NCI-H2029 treated with DMSO at 0.1 percent for 48 hours (cell line): ENCODE measurements at regions not wholly inside any gene's neighbourhood (a gene's known extent, or its start where the extent isn't known, plus 50 kb on each side); places are given as distances from the start of the nearest gene placed in this dataset.
"Not testable (repeated sequence)": the region's sequence is repeated elsewhere in the genome, so short reads cannot be mapped to it uniquely, and the experiment has no call there.

Experiments
- DNase-seq: peaks from one replicate; lab custom pipeline; 2025; lab: John Stamatoyannopoulos, UW

DNA sequence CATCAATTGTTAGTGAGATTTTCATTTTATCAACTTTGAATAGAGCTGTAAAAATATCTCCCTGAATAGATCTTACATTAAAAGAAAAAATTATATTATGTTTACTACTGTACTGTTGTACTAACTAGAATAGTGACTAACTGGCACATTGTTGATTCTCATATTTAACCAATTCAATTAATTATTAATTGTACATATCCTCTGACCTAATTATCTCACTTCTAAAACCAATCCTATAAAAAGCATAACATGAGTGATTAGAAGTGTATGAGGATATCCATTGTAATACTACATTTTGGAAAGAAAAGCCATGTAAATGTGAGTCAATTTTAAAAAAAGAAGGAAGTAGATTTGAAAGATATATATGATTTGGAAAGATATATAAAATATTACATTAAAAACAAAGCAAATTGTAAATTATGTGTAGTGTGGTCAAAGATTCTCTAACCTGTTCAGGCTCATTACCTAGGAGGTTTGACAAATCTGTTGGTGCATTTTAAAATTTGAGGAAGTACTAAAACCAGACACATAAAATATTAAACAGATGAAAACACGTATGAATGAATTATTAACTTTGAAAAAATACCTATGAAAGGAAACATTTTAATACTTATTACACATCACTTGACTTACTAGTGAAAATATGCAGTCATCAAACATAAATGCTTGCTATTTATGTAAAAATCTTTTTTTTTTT lies 829.8 kb upstream of the SLC10A2 start:
- DNase-seq, result no peak

DNA sequence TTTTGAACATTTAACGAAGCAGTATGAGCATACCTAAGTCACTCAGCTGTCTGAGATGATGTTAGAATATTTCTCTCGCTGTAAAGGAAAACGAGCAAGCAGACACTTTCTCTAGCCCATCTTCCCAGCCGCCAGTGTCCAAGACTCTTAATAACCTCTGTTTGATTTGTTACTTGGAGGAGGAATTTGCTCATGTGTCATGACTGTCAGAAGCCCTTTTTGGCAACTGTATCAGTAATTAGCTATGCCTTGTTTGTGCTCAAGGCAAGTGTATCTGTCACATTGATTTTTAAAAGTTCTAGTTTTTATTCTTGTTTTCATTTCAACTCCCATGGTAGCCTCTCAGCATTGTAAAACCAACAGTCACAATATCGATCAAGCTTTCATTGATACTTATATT lies 828.4 kb upstream of the SLC10A2 start:
- no peak for DNase-seq

DNA sequence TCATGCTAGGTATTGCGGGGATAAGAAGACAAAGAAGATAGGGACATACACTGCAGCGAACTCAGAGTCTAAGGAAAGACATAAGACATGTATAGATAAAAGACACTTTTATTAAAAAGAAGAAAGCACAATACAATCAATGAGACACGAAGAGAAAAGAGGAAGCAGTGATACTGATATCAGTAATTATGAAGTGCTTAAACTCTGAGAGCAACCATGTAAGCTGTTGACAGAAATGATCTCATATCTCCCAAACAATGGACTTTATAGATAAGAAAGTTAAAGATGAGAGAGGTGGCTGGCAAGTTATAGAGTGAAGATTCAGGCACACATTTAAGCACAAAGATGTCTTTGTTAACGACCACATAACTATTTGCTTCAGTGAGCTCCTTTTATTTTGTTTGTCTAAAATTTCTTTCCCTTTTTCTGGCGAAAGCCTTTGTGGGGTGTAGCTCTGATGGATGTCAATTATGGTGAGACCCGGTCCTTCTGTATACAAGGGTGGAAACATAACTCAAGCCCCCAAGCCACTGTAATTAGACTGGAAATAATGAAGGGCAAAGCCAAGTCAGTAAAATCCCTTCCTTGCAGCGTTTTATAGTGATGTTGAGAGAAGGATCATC lies 818.0 kb upstream of the SLC10A2 start:
- no peak for DNase-seq

DNA sequence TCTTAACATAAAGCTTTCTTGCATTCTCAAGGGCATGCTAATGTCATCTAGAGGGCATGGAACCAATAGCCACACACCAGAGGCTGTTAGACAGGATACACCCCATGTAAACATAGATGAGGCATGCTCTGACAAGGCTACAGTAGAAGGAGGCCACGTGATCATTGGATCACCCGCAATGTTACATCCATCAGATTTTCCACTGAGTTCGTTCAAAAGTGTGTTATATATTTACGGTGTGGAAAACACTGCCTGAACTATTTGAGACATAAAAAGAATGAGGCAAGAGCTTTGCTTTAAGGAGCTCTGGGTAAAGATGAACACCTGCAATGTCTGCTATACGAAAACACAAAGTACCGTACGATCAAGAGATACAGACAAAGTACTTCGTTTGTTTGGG lies 817.5 kb upstream of the SLC10A2 start:
- no peak for DNase-seq

DNA sequence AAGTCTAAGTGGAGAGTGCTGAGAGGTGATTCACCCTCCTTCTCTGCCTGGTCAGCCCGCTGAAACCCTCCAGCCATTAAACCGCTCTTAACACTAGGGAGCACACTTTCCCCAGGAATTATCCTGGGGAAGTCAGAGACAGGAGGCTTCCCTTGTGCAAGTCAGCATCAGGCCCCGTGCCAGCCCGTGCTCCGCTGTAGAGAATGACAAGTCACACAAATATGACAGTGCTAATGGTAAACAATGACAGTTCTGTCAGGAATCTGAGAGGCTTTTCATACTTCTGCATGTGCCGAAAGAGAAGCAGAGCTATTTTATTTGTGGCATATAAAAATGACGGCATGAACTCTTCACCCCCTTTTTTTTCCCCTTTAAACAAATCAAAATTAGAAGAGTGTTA lies 816.9 kb upstream of the SLC10A2 start:
- no peak for DNase-seq

DNA sequence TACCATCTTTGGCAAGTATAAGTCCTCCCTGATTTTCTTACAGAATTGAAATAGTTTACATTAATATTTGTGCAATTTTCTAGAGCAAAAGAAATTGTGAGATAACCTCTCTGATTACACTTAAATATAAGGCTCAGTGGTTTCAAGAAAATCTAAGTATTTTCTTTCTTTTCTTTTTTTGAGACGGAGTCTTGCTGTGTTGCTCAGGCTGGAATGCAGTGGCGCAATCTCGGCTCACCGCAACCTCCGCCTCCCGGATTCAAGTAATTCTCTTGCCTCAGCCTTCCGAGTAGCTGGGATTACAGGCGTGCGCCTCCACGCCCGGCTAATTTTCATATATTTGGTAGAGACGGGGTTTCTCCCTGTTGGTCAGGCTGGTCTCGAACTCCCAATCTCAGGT lies 813.9 kb upstream of the SLC10A2 start:
- not testable (repeated sequence) for DNase-seq

DNA sequence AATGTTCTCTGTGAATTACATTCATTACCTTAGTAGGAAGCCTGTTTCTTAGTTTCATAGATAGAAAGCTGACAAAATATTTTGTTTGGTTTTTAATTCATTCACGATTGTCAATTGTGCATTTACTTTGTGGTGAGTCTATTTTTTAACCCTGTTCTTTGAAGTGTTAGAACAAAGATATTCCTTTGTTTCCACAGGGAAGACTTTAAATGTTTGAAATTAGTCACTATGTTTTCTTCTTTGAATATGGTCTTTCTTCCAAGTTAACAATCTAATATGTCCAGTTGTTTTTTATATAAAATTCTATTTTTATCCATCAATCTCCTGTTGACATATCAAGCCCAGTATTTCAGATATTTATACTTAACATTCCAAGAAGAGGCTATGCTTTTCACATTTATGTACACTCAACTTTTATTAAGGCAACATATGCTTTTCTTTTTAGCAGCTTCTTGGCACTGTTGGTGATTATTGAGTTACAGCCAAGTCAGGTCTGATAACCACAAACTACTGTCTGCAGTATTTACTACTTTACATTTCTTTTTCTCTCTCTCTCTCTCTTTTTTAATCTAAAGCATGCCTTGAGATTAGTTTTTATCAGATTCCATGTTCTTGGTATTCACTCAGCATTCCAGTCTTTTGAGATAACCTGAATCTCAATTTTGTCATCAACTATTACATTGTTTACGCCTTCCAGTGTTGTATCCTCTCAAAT lies 812.8 kb upstream of the SLC10A2 start:
- DNase-seq, result no peak

DNA sequence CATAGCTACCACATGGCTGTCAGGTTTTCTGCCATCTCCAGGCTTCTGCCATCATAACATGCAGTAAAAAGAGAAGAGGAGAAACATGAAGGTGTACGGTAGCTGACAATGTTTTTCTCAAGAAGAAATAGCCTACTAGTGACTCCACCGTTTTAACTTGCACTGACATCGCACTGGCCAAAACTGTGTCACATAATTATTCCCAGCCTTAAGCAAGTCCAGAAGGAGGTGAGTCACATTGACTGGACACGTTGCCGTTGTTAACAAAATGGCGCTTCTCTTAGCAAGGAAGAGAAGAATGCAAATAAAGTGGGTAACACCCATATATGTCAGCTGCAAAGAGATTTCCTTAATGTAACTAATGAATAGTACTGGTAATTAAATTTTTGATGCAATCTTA lies 810.4 kb upstream of the SLC10A2 start:
- DNase-seq, result no peak

DNA sequence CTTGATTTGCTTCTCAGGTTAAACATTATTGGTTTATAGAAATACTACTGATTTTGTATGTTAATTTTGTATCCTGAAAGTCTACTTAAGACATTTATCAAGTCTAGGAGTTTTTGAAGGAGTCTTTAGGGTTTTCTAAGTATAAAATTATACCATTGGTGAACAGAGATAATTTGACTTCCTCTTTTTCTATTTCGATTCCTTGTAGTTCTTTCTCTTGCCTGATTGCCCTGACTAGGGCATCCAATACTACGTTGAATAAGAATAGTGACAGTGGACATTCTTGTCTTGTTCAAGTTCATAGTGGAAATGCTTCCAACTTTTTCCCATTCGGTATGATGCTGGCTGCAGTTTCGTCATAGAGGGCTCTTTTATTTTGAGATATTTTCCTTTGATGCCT lies 807.5 kb upstream of the SLC10A2 start:
- no peak for DNase-seq

DNA sequence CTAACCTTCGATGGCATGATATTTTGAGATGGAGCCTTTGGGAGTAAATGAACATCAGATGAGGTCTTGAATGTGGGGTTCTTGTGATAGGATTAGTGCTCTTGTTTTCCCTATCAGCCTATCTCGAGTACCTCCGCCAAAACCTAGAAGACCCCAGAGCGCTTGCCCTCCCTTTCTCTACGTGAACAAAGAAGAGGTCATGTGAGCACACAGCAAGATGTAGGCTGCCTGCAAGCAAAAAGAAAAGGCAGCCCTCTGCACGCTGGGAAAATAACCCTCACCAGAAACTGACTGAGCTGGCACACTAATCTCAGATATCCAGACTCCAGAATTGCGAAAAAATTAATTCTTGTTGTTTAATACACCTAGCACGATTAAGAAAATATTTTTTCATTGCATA lies 799.8 kb upstream of the SLC10A2 start:
- no peak for DNase-seq

DNA sequence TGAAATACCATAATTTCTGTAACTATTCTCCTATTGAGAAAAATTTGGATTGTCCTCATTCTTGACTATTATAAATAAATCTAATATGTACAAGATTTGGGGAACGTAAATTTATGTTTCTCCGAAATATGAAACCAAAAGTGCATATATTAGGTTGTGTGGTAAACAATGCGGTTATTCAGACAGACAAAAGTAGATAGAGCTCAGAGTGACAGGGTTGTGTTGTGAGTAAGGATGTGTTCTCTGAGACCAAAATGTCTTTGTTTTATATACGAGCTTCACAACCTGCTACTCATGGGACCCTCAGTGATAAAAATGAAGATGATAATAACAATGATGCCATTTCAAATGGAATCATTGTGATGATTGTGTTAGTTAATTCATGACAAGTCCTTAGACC lies 796.3 kb upstream of the SLC10A2 start:
- DNase-seq, result no peak

DNA sequence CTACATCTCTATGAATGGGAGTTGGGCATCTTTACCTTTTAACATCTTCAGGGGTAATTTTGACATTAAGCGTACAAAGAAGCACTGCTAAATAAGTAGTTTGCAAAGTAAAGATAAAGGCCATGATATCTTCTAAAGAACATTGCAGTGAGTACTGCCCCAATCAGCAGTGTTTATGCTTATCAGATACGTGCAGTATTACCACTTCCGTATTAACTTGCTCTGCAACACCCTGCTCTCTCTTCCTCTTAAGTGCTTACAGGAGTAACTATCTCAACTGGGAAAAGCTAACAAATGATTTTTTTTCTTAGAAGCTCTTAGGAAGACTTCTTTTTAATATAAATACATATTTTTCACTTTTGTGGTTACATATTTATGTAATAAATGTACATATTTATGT lies 793.7 kb upstream of the SLC10A2 start:
- no peak for DNase-seq

DNA sequence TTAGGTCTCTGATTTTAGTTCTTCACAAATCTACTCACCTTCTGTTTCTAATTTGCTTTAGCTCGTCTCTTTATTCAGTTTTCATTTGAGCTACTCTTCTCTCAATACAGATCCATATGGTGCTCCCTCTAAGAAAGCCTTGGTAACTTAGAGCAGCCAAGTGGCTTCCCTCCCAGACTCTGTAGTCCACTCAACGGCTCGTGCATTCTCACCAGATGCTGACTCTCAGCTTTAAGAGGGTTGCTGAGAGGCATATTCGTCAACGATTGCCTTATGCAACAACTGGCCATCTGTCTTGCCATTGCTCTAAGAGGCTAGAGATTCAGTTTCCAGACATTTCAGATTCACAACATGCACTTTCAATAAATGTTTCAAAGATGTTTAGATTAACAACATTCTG lies 785.8 kb upstream of the SLC10A2 start:
- no peak for DNase-seq

DNA sequence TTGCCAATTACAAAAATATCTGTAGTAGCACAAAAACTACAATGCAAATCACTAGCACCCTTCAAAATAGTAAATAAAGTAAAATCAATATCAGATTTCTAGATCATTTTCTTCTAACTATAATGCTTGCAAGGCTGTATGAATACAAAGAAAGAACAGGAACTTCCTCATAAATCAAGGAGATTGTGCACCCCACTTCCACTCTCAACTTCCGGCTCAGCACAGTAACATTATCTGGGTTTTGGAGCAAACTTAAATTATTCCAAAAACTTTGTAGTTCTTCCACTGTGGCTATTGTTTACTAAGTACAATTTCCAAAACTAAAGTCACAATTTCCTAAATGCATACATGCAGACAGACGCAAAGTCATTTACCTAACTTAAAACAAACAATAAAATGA lies 778.3 kb upstream of the SLC10A2 start:
- no peak for DNase-seq

DNA sequence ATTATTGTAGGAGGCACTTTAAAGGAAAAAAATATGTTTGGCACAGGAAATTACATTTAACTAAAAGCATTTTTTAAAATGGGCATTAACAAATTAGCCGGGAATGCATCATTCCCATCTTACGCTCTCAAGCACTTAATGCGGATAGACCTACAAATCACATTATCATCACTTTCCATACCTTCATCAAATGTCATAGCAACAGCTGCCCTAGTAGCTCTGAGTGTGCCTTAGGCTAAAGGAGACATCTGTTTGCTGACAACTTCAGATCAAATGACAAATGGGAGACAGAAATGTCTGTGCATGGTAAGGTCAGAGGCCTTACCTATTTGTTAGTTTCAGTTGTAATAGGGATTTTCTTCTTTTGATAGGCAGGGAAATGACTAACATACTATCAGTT lies 773.2 kb upstream of the SLC10A2 start:
- no peak for DNase-seq

DNA sequence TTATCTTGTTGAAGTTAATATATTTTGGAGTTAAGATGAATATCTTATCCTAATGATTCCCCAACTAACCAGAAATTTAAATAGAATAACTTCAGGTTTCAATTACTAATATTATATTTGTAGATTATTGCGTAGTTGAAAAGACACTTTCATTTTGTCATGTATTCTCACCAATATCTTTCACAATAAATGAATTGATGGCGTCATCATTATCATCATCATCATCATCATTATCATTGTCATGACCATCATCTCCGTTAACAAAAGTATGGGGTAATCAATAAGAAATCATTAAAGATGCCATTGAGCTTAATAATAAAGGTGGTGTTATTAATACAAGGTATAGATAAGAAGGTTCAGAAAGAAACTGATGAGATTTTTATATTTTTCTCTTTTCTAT lies 768.8 kb upstream of the SLC10A2 start:
- DNase-seq, result no peak

DNA sequence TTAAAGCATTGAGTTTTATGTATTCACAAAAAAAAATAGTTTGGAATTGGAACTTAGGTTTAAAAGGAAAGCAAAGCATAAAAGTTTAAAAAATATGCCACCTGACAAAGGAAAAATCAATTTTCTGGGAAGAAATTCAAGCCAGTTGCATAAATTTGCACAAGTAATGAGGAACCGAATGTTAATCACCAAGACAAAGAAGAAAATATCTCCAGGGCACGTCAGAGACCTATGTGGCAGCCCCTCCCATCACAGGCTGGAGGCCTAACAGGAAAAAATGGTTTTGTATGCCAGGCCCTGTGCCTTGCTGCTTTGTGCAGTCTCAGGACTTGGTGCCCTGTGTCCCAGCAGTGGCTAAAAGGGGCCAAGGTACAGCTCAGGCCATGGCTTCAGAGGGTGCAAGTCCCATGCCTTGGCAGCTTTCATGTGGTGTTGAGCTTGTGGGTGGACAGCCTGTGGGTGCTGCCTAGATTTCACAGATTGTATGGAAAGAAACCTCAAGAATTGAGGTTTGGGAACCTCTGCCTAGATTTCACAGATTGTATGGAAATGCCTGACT lies 767.2 kb upstream of the SLC10A2 start:
- no peak for DNase-seq

DNA sequence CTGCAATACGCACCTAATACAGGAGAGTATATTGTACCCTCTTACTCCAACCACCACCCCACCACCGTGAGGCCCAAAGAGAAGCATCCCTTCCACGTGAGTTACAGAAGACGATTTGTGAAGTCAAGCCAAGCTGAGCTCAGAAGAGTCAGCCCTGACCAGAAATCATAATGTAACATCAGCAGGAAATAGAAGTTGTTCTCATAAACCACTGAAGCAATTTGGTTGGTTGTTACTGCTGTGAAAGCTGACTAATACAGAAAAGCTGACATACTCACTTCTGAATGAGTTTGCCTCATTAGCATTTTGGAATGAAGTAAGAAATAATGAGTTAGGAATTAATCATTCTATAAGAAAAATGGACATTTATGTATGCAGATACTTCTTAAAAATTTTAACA lies 749.4 kb upstream of the SLC10A2 start:
- no peak for DNase-seq

DNA sequence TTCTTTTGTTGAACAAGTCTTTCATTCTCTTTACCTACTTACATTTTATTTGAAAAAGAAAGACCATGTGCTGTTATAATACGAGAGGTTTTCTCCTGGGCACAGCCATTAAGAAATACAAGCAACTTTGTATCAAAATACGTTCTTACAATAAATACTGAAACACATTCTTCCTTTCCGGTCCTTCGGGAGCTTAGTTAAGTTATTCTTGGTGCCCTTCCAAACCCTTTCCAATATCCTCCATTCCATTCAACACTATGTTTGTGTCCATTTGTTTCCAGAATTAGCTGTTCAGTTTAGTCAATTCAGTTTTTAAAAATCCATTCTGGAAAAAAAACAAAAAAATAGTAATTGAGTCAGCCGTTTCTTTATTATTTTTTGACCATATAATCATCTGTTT lies 746.8 kb upstream of the SLC10A2 start:
- no peak for DNase-seq

DNA sequence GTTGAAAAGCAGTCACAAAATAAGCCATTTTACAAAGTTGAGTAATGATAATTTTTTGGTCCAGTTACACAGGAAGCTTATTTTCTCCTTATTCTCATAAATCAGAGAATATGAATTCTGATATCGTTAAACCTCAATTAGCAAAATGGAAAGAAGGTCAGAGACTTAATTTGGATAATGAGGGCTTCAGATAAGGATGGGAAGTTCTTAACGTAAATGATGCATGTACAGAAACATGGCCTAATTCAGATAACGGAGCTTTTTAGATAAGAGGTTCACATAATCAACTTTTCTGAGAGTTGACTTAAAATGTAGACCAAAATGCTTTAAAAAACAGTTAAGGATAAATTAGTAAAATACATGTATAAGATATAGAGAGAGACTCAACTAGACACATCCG lies 746.3 kb upstream of the SLC10A2 start:
- DNase-seq, result no peak

DNA sequence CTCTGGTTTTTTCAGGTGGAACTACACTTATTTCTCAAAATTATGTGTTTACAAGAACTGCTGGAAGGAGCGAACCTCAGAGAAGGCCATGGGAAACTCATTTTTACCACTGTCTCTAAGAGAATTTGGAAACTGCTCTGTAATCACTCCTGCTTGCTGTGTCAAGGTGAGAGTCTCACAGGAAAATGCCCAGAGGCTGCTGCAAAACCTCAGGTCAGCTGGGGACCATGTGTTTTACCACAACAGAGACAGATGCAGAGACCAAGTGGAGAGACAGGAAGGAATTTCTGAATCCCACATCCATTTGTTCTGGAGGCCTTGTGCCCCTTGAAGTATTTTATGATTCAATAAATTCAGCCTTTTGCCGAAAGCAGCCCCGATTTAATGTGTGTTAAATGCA lies 743.8 kb upstream of the SLC10A2 start:
- DNase-seq, result no peak

DNA sequence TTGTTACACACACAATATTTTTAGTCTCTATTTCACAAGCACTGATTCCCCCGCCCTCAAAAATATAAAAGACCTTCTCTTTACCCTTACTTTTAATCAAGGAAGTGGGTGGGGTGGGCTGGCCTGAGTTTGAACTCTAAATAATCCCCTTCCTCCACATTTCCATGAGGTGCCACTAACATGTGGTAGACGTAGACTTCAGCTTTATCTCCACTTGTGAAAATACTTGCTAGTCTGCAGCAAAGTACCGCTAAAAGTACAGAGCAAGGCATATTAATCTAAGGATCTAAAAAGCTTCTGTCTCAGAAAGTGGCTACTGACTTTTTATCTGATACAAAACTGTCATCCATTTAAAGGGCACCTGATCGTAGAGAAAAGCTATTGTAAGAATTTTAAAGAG lies 739.6 kb upstream of the SLC10A2 start:
- DNase-seq, result no peak

DNA sequence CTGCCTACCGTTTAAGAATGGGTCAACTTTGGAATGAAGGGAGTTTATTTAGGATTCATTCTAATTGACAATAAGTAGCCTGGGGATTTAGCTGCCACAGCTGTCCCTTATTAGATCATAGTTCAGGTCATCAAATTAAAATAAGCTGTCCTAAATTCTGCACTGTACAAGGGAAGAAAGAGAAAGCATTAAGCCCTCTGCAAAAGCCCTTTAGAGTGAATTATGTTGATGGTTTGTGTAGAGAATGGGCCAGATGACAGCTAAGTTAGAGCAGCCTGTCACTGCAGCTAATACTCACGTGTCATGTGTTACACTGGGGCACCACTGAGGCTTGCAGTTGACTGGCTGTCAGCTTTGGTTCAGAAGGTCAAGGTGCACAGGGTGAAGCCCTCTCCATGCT lies 737.1 kb upstream of the SLC10A2 start:
- no peak for DNase-seq
